ENCODE measurements at regions not wholly inside any gene's neighbourhood (a gene's known extent, or its start where the extent isn't known, plus 50 kb on each side); places are given as distances from the start of the nearest gene placed in this dataset.

- TF ChIP-seq CTCF (conservative IDR thresholded peaks at IDR 0.05) = no peak
- Mint-ChIP-seq H3K27me3 (ENCODE audit: low read depth) (no peaks in the 10 kb centered on the region), H3K36me3 (ENCODE audit: low read depth) (no peaks in the 10 kb centered on the region), H3K9me3 (no peaks in the 10 kb centered on the region), H3K4me3 (no peak overlapping the region), H3K27ac (ENCODE audit: unreplicated experiment) (no peak overlapping the region), H3K4me1 (peaks cover 17% of the 10 kb centered on the region)
- DNase-seq (ENCODE audit: low read depth, low spot score) = no peak
Observed at GRCh38 chr12:91424506-91424905, 241.9 kb upstream of the DCN start.

- Mint-ChIP-seq H3K9me3 (no peaks in the 10 kb centered on the region), H3K36me3 (ENCODE audit: low read depth) (no peaks in the 10 kb centered on the region), H3K4me3 (no peak overlapping the region), H3K27me3 (ENCODE audit: low read depth) (no peaks in the 10 kb centered on the region), H3K4me1 (peaks cover 10% of the 10 kb centered on the region), H3K27ac (ENCODE audit: unreplicated experiment) (no peak overlapping the region)
- TF ChIP-seq CTCF (conservative IDR thresholded peaks at IDR 0.05) = no peak
- DNase-seq (ENCODE audit: low read depth, low spot score) = no peak
Observed at GRCh38 chr12:91423693-91424050, 241.1 kb upstream of the DCN start.

- Mint-ChIP-seq H3K27ac (ENCODE audit: unreplicated experiment) (no peak overlapping the region), H3K36me3 (ENCODE audit: low read depth) (no peaks in the 10 kb centered on the region), H3K4me3 (no peak overlapping the region), H3K9me3 (no peaks in the 10 kb centered on the region), H3K27me3 (ENCODE audit: low read depth) (no peaks in the 10 kb centered on the region), H3K4me1 (peaks cover 10% of the 10 kb centered on the region)
- TF ChIP-seq CTCF (conservative IDR thresholded peaks at IDR 0.05) = no peak
- DNase-seq (ENCODE audit: low read depth, low spot score) = no peak
Observed at GRCh38 chr12:91422811-91423692, 240.4 kb upstream of the DCN start.

GRCh38 chr12:91422127-91422526 lies 239.5 kb upstream of the DCN start:
- no peaks in the 10 kb centered on the region for H3K36me3 Mint-ChIP-seq (ENCODE audit: low read depth)
- H3K27me3 Mint-ChIP-seq (ENCODE audit: low read depth) = no peaks in the 10 kb centered on the region
- H3K9me3 Mint-ChIP-seq = no peaks in the 10 kb centered on the region
- H3K4me1 Mint-ChIP-seq = peaks cover 10% of the 10 kb centered on the region
- no peak for DNase-seq (ENCODE audit: low read depth, low spot score)
- no peak overlapping the region for H3K4me3 Mint-ChIP-seq
- no peak overlapping the region for H3K27ac Mint-ChIP-seq (ENCODE audit: unreplicated experiment)
- no peak for TF ChIP-seq CTCF (conservative IDR thresholded peaks at IDR 0.05)

GRCh38 chr12:91419809-91420208 lies 237.2 kb upstream of the DCN start:
- no peak for TF ChIP-seq CTCF (conservative IDR thresholded peaks at IDR 0.05)
- H3K36me3 Mint-ChIP-seq (ENCODE audit: low read depth) = no peaks in the 10 kb centered on the region
- DNase-seq (ENCODE audit: low read depth, low spot score) = no peak
- no peak overlapping the region for H3K27ac Mint-ChIP-seq (ENCODE audit: unreplicated experiment)
- peaks cover 15% of the 10 kb centered on the region for H3K4me1 Mint-ChIP-seq
- no peak overlapping the region for H3K4me3 Mint-ChIP-seq
- H3K9me3 Mint-ChIP-seq = no peaks in the 10 kb centered on the region
- no peaks in the 10 kb centered on the region for H3K27me3 Mint-ChIP-seq (ENCODE audit: low read depth)
